Esophagus muscularis mucosa (tissue), 4 donors: ENCODE measurements at regions not wholly inside any gene's neighbourhood (a gene's known extent, or its start where the extent isn't known, plus 50 kb on each side); places are given as distances from the start of the nearest gene placed in this dataset.

Experiments
- DNase-seq: peaks from one replicate; pipeline ENCODE4 v3.0.0-alpha.2; 2017; ENCODE audit errors: extremely low spot score
- H3K27ac ChIP-seq, 4 donors: fragments of 200-600 bp; sonication (generic); replicated peaks in 1 of 4; 1 replicate in 3 of 4; 2 replicates in 1 of 4; pipeline ENCODE4 v1.5.1; 2016 to 2019; ENCODE audit warnings: mild to moderate bottlenecking in 1 of 4
- H3K27me3 ChIP-seq, 4 donors: fragments of 200-600 bp; sonication (generic); one replicate each; pipeline versions ENCODE4 v1.5.1 to v1.6.0; 2016 to 2019
- H3K36me3 ChIP-seq, 4 donors: fragments of 200-600 bp; sonication (generic); one replicate each; pipeline ENCODE4 v1.5.1; 2016 to 2019
- H3K4me1 ChIP-seq, 4 donors: fragments of 200-600 bp; sonication (generic); one replicate each; pipeline ENCODE4 v1.5.1; 2016 to 2019
- H3K4me3 ChIP-seq, 4 donors: fragments of 200-600 bp; sonication (generic); 1 replicate in 2 of 4; 2 replicates in 2 of 4; pipeline ENCODE4 v1.5.1; 2016 to 2019; ENCODE audit warnings: mild to moderate bottlenecking in 4 of 4, moderate library complexity in 1 of 4
- H3K9me3 ChIP-seq, 4 donors: fragments of 200-600 bp; sonication (generic); 1 replicate in 3 of 4; 2 replicates in 1 of 4; pipeline ENCODE4 v1.5.1; 2016 to 2019
- CTCF ChIP-seq, 3 experiments: fragments of 200-600 bp in 2 of 3; fragments of 450-650 bp in 1 of 3; sonication (generic) in 2 of 3; IDR thresholded peaks; one replicate each; pipeline ENCODE4 v1.5.1; 2017 to 2019; ENCODE audit warnings: antibody characterized with exemption in 3 of 3, mild to moderate bottlenecking in 2 of 3, moderate library complexity in 1 of 3
- EP300 ChIP-seq: sonication (generic); formaldehyde crosslinking; IDR thresholded peaks from one replicate; pipeline ENCODE4 v1.6.1; 2017; ENCODE audit warnings: antibody characterized with exemption
- POLR2A ChIP-seq: fragments of 450-650 bp; IDR thresholded peaks from one replicate; pipeline ENCODE4 v1.6.1; 2017; ENCODE audit warnings: antibody characterized with exemption, moderate library complexity, mild to moderate bottlenecking, low read depth
- POLR2AphosphoS5 ChIP-seq, 2 donors: sonication (generic); formaldehyde crosslinking; IDR thresholded peaks; one replicate each; pipeline ENCODE4 v1.6.1; 2017; ENCODE audit warnings: antibody characterized with exemption in 2 of 2
- WGBS: methylation state at CpG from one replicate; pipeline ENCODE4 v1.1.5; 2018; 5-methylcytosine and 5-hydroxymethylcytosine counted together
- intact Hi-C: fragments of 100-400 bp; cut with DNase I; formaldehyde crosslinking; loops from one replicate; pipeline ENCODE4 v1.15.1; 2023

GRCh38 chr1:219105893-219106292, 67.8 kb upstream of the LYPLAL1 start:
- Histone ChIP-seq H3K4me3 (no peak overlapping the region), H3K9me3 (no peaks in the 10 kb centered on the region), H3K27ac (no peak overlapping the region), H3K27me3 (no peaks in the 10 kb centered on the region), H3K36me3 (no peaks in the 10 kb centered on the region), H3K4me1 (no peaks in the 10 kb centered on the region)
- no peak for DNase-seq
- no peak for TF ChIP-seq POLR2A
- no peak for TF ChIP-seq CTCF (IDR thresholded peaks at IDR 0.05)
- no peak for TF ChIP-seq EP300
- no peak for TF ChIP-seq POLR2AphosphoS5 (IDR thresholded peaks at IDR 0.05)
- 94% methylated on average over 1 of the region's 1 CpG for WGBS
- intact Hi-C loops, result no loop called here

- Histone ChIP-seq H3K9me3 (peaks cover 0 to 10% (median 4%) of the 10 kb centered on the region in 4 donors), H3K4me3 (no peak overlapping the region), H3K27me3 (no peaks in the 10 kb centered on the region), H3K27ac (no peak overlapping the region), H3K4me1 (no peaks in the 10 kb centered on the region), H3K36me3 (no peaks in the 10 kb centered on the region)
- intact Hi-C loops, result no loop called here
- TF ChIP-seq POLR2AphosphoS5 (IDR thresholded peaks at IDR 0.05) (no peak), POLR2A (no peak), EP300 (no peak), CTCF (IDR thresholded peaks at IDR 0.05) (no peak)
- no peak for DNase-seq
These were observed 64.2 kb upstream of the LYPLAL1 start for GRCh38 chr1:219109424-219110018.

- no peak for DNase-seq
- peaks cover 0 to 10% (median 4%) of the 10 kb centered on the region in 4 donors for H3K9me3 ChIP-seq
- no peak for TF ChIP-seq POLR2AphosphoS5 (IDR thresholded peaks at IDR 0.05)
- TF ChIP-seq CTCF (IDR thresholded peaks at IDR 0.05), result no peak
- no peak for TF ChIP-seq EP300
- TF ChIP-seq POLR2A, result no peak
- H3K36me3 ChIP-seq, result no peaks in the 10 kb centered on the region
- H3K4me1 ChIP-seq, result no peaks in the 10 kb centered on the region
- H3K4me3 ChIP-seq, result no peak overlapping the region
- H3K27ac ChIP-seq, result no peak overlapping the region
- H3K27me3 ChIP-seq, result no peaks in the 10 kb centered on the region
- intact Hi-C loops, result no loop called here
These were observed 60.4 kb upstream of the LYPLAL1 start for GRCh38 chr1:219113261-219113660.

GRCh38 chr1:219114014-219114413, 59.7 kb upstream of the LYPLAL1 start:
- no peaks in the 10 kb centered on the region for H3K27me3 ChIP-seq
- H3K4me3 ChIP-seq, result no peak overlapping the region
- TF ChIP-seq POLR2AphosphoS5 (IDR thresholded peaks at IDR 0.05), result no peak
- no peak for TF ChIP-seq EP300
- no peak for TF ChIP-seq POLR2A
- TF ChIP-seq CTCF (IDR thresholded peaks at IDR 0.05), result no peak
- no peaks in the 10 kb centered on the region for H3K36me3 ChIP-seq
- no peak overlapping the region for H3K27ac ChIP-seq
- no peaks in the 10 kb centered on the region for H3K4me1 ChIP-seq
- DNase-seq, result no peak
- 100% methylated on average over 1 of the region's 1 CpG for WGBS
- intact Hi-C loops, result no loop called here
- H3K9me3 ChIP-seq, result peaks cover 0 to 10% (median 4%) of the 10 kb centered on the region in 4 donors

- DNase-seq, result no peak
- intact Hi-C loops, result no loop called here
- Histone ChIP-seq H3K9me3 (no peaks in the 10 kb centered on the region), H3K27ac (peak overlapping the region in 1 of 4 donors; percentile 31), H3K36me3 (no peaks in the 10 kb centered on the region), H3K4me1 (peaks cover 0 to 10% (median 0%) of the 10 kb centered on the region in 4 donors), H3K27me3 (no peaks in the 10 kb centered on the region), H3K4me3 (no peak overlapping the region)
- TF ChIP-seq CTCF (IDR thresholded peaks at IDR 0.05) (no peak), POLR2AphosphoS5 (IDR thresholded peaks at IDR 0.05) (no peak)
These were observed 53.8 kb upstream of the LYPLAL1 start for GRCh38 chr1:219119839-219120238.
